GM23248 (cell line): ENCODE measurements at regions not wholly inside any gene's neighbourhood (a gene's known extent, or its start where the extent isn't known, plus 50 kb on each side); places are given as distances from the start of the nearest gene placed in this dataset.

Experiments
- DNase-seq: peaks from one replicate; pipeline ENCODE4 v3.0.0-alpha.2; 2015
- H2AFZ ChIP-seq: fragments of 200-600 bp; sonication (generic); 2 replicates; pipeline ENCODE4 v1.6.1; 2016; ENCODE audit warnings: antibody characterized with exemption
- H3F3A ChIP-seq: fragments of 200-600 bp; sonication (generic); 2 replicates; pipeline ENCODE4 v1.6.1; 2016; ENCODE audit warnings: mild to moderate bottlenecking, antibody characterized with exemption, mixed run types; ENCODE audit not compliant: insufficient read depth
- H3K27ac ChIP-seq: fragments of 200-600 bp; sonication (generic); 2 replicates; pipeline ENCODE4 v1.5.1; 2016; ENCODE audit warnings: mild to moderate bottlenecking
- H3K27me3 ChIP-seq: fragments of 200-600 bp; sonication (generic); replicated peaks from 2 replicates; pipeline ENCODE4 v1.6.1; 2016; ENCODE audit warnings: mild to moderate bottlenecking; ENCODE audit not compliant: insufficient read depth
- H3K36me3 ChIP-seq: fragments of 200-600 bp; sonication (generic); 2 replicates; pipeline ENCODE4 v1.6.1; 2016; ENCODE audit warnings: low read depth, mild to moderate bottlenecking
- H3K4me1 ChIP-seq: fragments of 200-600 bp; sonication (generic); 2 replicates; pipeline ENCODE4 v1.6.1; 2016; ENCODE audit warnings: mild to moderate bottlenecking; ENCODE audit not compliant: insufficient read depth
- H3K4me2 ChIP-seq: fragments of 200-600 bp; sonication (generic); one replicate; pipeline ENCODE4 v1.6.1; 2016; ENCODE audit warnings: mild to moderate bottlenecking; ENCODE audit not compliant: unreplicated experiment
- H3K4me3 ChIP-seq: fragments of 200-600 bp; sonication (generic); 2 replicates; pipeline ENCODE4 v1.5.1; 2016; ENCODE audit warnings: mild to moderate bottlenecking
- H3K79me2 ChIP-seq: fragments of 200-600 bp; sonication (generic); 2 replicates; pipeline ENCODE4 v1.6.1; 2016; ENCODE audit warnings: mild to moderate bottlenecking; ENCODE audit not compliant: insufficient read depth
- H3K9ac ChIP-seq: fragments of 200-600 bp; sonication (generic); 2 replicates; pipeline ENCODE4 v1.6.1; 2016; ENCODE audit warnings: mild to moderate bottlenecking
- H3K9me2 ChIP-seq: fragments of 200-600 bp; sonication (generic); 2 replicates; pipeline ENCODE4 v1.6.1; 2016; ENCODE audit warnings: mixed run types, mild to moderate bottlenecking, moderate library complexity; ENCODE audit not compliant: insufficient read depth
- H3K9me3 ChIP-seq: fragments of 200-600 bp; sonication (generic); one replicate; pipeline ENCODE4 v1.6.1; 2017; ENCODE audit warnings: low read depth
- H4K20me1 ChIP-seq: fragments of 200-600 bp; sonication (generic); 2 replicates; pipeline ENCODE4 v1.6.0; 2016; ENCODE audit not compliant: insufficient read depth
- EZH2 ChIP-seq: fragments of 200-600 bp; sonication (generic); IDR thresholded peaks from 2 replicates; pipeline ENCODE4 v1.6.1; 2018; ENCODE audit warnings: antibody characterized with exemption, mild to moderate bottlenecking; ENCODE audit not compliant: insufficient read depth, poor library complexity, severe bottlenecking
- EZH2phosphoT487 ChIP-seq: fragments of 200-600 bp; sonication (generic); IDR thresholded peaks from 2 replicates; pipeline ENCODE4 v1.6.1; 2018; ENCODE audit warnings: antibody characterized with exemption, moderate library complexity, mild to moderate bottlenecking, low read depth; ENCODE audit not compliant: insufficient read depth
- WGBS, 2 experiments: methylation state at CpG; one replicate each; pipeline ENCODE4 v1.1.6; 2015 to 2017; ENCODE audit warnings: low lambda C conversion rate in 2 of 2, low coverage in 1 of 2; ENCODE audit errors: missing lambda C conversion rate in 2 of 2; 5-methylcytosine and 5-hydroxymethylcytosine counted together
- in situ Hi-C: fragments of 300-500 bp; cut with MboI; formaldehyde crosslinking; loops from 2 replicates; pipeline ENCODE4 v1.15.0; 2020

GRCh38 chr12:94855853-94856252 lies 147.6 kb downstream of the NDUFA12 start:
- H3K27me3 ChIP-seq: peaks cover 32% of the 10 kb centered on the region
- no peak overlapping the region for H3K9ac ChIP-seq
- no peak for TF ChIP-seq EZH2phosphoT487
- no peak for TF ChIP-seq EZH2
- no peaks in the 10 kb centered on the region for H3K9me2 ChIP-seq
- H3K4me1 ChIP-seq: no peaks in the 10 kb centered on the region
- H2AFZ ChIP-seq: no peak overlapping the region
- H3K9me3 ChIP-seq: no peaks in the 10 kb centered on the region
- DNase-seq: no peak
- in situ Hi-C loops: no loop called here
- H3F3A ChIP-seq: no peaks in the 10 kb centered on the region
- WGBS, 2 experiments: 27 to 33% methylated on average over 6 of the region's 6 CpGs
- H3K79me2 ChIP-seq: no peaks in the 10 kb centered on the region
- H3K4me2 ChIP-seq: no peak overlapping the region
- no peaks in the 10 kb centered on the region for H3K36me3 ChIP-seq
- H3K4me3 ChIP-seq: no peak overlapping the region
- H4K20me1 ChIP-seq: no peaks in the 10 kb centered on the region
- H3K27ac ChIP-seq: no peak overlapping the region

GRCh38 chr12:94851396-94852028 lies 152.0 kb downstream of the NDUFA12 start:
- in situ Hi-C loops: no loop called here
- Histone ChIP-seq H3F3A (no peaks in the 10 kb centered on the region), H3K9me2 (no peaks in the 10 kb centered on the region), H2AFZ (no peak overlapping the region), H3K27ac (no peak overlapping the region), H3K27me3 (peaks cover 26% of the 10 kb centered on the region), H3K4me3 (no peak overlapping the region), H3K4me2 (no peak overlapping the region), H3K36me3 (no peaks in the 10 kb centered on the region), H4K20me1 (no peaks in the 10 kb centered on the region), H3K4me1 (no peaks in the 10 kb centered on the region), H3K9me3 (no peaks in the 10 kb centered on the region), H3K79me2 (no peaks in the 10 kb centered on the region), H3K9ac (no peak overlapping the region)
- WGBS, 2 experiments: 13 to 36% methylated on average over 2 of the region's 2 CpGs
- DNase-seq: no peak
- TF ChIP-seq EZH2: no peak

- TF ChIP-seq EZH2 (no peak), EZH2phosphoT487 (no peak)
- in situ Hi-C loops: no loop called here
- H3K9me3 ChIP-seq: no peaks in the 10 kb centered on the region
- H3F3A ChIP-seq: no peaks in the 10 kb centered on the region
- H3K4me2 ChIP-seq: no peak overlapping the region
- H3K27me3 ChIP-seq: peaks cover 44% of the 10 kb centered on the region
- no peaks in the 10 kb centered on the region for H3K36me3 ChIP-seq
- H4K20me1 ChIP-seq: no peaks in the 10 kb centered on the region
- H3K4me3 ChIP-seq: no peak overlapping the region
- 32 to 41% methylated on average over 5 of the region's 5 CpGs for WGBS, 2 experiments
- H3K9ac ChIP-seq: no peak overlapping the region
- H2AFZ ChIP-seq: no peak overlapping the region
- H3K9me2 ChIP-seq: no peaks in the 10 kb centered on the region
- no peak for DNase-seq
- H3K79me2 ChIP-seq: no peaks in the 10 kb centered on the region
- H3K4me1 ChIP-seq: no peaks in the 10 kb centered on the region
- no peak overlapping the region for H3K27ac ChIP-seq
Observed at GRCh38 chr12:94849411-94849976, 154.0 kb downstream of the NDUFA12 start.

- no peak overlapping the region for H2AFZ ChIP-seq
- in situ Hi-C loops: no loop called here
- 43 to 45% methylated on average over 4 of the region's 4 CpGs for WGBS, 2 experiments
- H3K36me3 ChIP-seq: no peaks in the 10 kb centered on the region
- no peaks in the 10 kb centered on the region for H3K79me2 ChIP-seq
- H3F3A ChIP-seq: no peaks in the 10 kb centered on the region
- no peaks in the 10 kb centered on the region for H4K20me1 ChIP-seq
- H3K27ac ChIP-seq: no peak overlapping the region
- no peaks in the 10 kb centered on the region for H3K9me3 ChIP-seq
- H3K4me3 ChIP-seq: no peak overlapping the region
- H3K4me2 ChIP-seq: no peak overlapping the region
- no peaks in the 10 kb centered on the region for H3K4me1 ChIP-seq
- no peaks in the 10 kb centered on the region for H3K9me2 ChIP-seq
- DNase-seq: no peak
- no peak overlapping the region for H3K9ac ChIP-seq
- peaks cover 48% of the 10 kb centered on the region for H3K27me3 ChIP-seq
- TF ChIP-seq EZH2 (no peak), EZH2phosphoT487 (no peak)
Observed at GRCh38 chr12:94848966-94849365, 154.5 kb downstream of the NDUFA12 start.
